Fibroblast of the conjunctiva (primary cell): ENCODE measurements at regions not wholly inside any gene's neighbourhood (a gene's known extent, or its start where the extent isn't known, plus 50 kb on each side); places are given as distances from the start of the nearest gene placed in this dataset.
"Not testable (repeated sequence)": the region's sequence is repeated elsewhere in the genome, so short reads cannot be mapped to it uniquely, and the experiment has no call there.

Source experiments
- DNase-seq: peaks from one replicate; pipeline ENCODE4 v3.0.0-alpha.2; 2010; ENCODE audit warnings: low read depth

- no peak for DNase-seq
Observed at GRCh38 chr6:169378620-169379381, 125.2 kb upstream of the THBS2 start.

DNA sequence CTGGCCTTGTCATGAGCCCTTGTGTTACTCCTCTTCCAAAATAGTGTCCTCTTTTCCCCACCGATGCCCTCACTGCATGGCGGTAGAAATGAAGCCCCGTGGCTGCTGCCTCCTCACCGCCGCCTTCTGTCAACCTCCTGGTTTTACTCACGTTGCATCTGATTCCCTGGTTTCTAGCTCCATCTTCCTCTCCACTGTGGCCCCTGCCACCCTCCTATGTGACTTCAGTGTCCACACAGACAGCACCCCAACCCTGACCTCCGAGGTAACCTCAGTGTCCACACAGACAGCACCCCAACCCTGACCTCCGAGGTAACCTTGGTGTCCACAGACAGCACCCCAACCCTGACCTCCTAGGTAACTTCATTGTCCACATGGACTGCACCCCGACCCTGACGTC lies 122.8 kb upstream of the THBS2 start:
- DNase-seq, result no peak

- no peak for DNase-seq
Observed at GRCh38 chr6:169372589-169372988, 118.9 kb upstream of the THBS2 start.

- DNase-seq, result no peak
Observed at GRCh38 chr6:169371344-169372127, 117.9 kb upstream of the THBS2 start.

GRCh38 chr6:169370666-169371343 lies 117.2 kb upstream of the THBS2 start:
- no peak for DNase-seq

DNA sequence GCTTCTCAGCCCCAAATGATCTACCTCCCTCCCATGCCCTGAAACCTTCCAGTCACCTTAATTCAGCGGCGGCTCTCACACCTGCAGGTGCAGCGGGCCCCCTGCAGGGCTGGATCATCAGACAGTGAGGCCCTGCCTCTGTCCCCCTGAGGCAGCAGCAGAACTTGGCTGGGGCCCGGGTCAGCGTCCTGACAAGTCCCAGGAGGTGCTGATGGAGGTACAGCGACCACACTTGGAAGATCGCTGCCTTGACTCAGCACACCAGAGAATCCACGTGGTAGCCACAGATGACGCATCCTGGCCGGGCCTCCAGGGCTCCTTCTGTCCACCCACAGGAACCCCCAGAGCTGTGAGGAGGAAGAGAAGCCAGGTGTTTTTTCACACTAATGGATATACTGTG lies 116.4 kb upstream of the THBS2 start:
- DNase-seq, result no peak

DNA sequence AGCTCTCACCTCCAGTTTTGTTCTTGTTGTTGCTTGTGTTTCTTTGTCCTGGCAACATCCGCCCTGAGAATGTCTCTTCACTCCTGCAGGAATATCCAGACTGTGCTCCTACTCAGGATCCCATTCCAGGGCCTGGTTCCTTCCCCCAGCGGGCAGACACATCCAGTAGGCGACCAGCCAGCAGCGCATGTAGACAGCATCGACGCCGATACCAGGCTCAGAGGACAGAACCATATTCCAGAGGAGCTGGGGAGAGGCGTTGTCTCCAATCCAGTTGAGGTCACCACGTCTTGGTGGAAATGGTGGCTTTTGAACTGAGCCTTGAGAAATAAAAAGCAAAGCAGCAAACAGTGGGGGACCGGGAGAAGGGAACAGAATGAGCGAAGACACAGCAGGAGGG lies 114.6 kb upstream of the THBS2 start:
- DNase-seq, result no peak

DNA sequence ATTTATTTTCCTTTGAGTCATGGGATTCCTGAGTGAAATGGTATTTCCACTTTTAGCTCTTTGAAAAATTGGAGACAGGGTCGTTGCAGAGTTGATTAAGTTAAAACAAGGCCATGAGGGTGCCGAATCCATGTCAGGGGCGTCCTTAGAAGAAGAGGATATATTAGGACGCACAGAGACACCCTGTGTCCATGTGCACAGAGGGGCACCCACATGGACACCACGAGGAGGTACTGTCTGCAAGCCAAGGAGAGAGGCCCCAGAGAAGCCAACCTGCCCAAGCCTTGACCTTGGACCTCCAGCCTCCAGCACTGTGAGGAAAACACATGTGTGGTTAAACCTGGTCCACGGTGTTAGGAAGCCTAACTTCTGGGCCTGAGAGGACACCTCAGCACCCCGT lies 113.9 kb upstream of the THBS2 start:
- DNase-seq, result no peak

DNA sequence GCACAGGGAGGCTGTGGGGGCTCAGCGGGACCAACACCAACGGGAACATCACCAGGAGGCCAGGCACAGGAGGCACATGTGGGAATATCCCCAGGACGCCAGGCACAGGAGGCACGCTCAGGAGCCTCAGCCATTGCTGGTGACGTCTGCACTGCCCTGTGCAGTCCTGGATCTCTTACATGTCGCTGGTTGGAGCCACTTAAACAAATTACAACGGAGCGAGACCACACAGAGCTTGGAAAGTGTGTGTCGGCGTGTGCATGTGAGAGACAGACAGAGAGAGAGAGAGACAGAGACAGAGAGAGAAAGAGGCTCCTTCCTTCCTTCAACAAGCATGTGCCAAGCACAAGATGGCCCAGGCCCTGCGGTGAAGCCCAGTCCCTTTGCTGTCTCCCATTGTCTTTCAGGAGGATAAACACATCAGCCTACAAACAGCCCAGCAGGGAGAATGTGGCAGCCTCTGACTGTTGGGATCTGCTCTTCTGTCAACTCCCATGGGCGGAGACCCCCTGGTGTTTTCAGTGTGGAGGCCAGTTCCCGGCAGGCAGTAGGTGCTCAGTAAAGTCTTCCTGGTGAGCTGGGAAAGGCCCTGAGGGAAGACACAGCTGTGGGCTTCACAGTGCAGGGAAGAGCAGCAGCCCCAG lies 112.7 kb upstream of the THBS2 start:
- DNase-seq, result no peak

GRCh38 chr6:169365567-169366257 lies 112.1 kb upstream of the THBS2 start:
- DNase-seq, result no peak

DNA sequence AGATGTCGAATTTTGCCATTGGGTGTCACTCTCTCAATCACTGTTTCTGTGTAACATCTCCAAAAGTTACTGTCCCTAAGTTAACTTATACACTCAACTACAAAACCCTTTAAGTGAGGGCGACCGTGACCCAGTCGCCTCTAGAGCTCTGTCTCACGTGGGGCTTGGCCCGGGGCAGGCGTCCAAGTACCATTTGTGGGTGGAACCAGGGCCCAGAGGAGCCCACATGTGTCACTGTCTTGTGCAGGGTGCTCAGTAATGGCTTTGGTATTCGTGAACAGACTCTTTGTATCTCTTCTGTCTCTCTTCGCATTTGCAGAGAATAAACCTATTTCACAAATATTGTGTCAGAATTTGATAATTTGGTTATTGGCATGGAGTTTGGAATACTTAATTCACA lies 109.9 kb upstream of the THBS2 start:
- no peak for DNase-seq

- no peak for DNase-seq
Observed at GRCh38 chr6:169362501-169363121, 109.0 kb upstream of the THBS2 start.

- DNase-seq, result not testable (repeated sequence)
Observed at GRCh38 chr6:169355001-169355400, 101.4 kb upstream of the THBS2 start.

- no peak for DNase-seq
Observed at GRCh38 chr6:169345146-169345545, 91.5 kb upstream of the THBS2 start.

- no peak for DNase-seq
Observed at GRCh38 chr6:169344750-169345065, 91.1 kb upstream of the THBS2 start.

DNA sequence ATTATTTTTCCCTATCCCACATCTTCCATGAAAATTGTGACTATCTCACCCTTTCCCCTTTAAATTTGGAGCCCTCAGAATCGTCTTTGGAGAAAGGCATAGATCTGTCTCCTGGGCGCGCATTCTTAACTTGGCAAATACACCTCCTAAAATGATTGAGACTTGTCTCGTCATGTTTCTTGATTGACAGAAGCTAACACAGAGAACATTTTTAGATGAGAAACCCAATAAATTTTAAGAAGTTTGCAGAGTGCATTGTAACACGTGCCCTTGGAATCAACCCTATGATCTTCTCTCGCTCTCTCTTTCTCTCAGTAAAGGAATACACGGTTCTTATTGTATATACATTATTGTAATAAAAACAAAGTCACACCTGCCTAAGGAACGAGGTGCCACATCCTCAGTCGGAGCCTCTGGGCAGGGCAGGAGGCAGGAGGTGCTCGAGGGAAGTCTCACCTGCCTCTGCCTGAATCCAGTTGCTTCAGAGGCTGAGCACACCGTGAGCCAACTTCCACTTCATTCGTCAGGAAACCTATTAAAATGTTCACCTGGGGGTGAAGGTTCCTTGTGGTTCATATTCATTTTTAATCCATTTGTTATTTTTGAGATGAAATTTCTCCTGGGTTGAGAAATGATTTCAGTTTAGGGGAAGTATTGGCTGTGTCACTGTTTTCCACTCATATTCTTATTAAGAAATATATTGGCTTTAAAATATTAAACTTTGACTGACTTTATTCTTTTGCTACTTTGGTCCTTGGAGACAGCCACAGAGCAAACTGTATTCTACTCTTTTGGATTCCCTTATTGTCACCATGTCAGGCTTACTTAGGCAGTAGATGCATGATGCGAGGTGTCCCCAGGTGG lies 90.5 kb upstream of the THBS2 start:
- DNase-seq, result no peak

GRCh38 chr6:169342710-169343109 lies 89.1 kb upstream of the THBS2 start:
- no peak for DNase-seq

DNA sequence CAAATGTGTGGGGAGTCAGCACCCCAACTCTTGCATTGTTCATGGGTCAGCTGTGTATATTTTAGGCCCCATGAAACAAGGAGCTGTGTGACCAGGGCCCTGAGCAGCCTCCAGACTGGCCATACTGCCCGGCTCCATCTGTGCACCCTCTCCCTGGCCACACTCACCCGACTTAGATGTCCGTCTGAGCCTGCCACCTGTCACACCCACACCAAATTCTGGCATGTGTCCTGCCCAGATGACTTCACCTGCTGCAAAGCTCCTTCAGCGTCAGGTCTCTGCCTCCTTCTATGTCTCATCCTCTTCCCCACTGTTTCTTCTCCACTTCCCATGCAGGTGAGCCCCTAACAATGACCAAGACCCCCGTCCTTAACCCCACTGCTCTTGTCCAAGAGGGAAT lies 88.1 kb upstream of the THBS2 start:
- no peak for DNase-seq

DNA sequence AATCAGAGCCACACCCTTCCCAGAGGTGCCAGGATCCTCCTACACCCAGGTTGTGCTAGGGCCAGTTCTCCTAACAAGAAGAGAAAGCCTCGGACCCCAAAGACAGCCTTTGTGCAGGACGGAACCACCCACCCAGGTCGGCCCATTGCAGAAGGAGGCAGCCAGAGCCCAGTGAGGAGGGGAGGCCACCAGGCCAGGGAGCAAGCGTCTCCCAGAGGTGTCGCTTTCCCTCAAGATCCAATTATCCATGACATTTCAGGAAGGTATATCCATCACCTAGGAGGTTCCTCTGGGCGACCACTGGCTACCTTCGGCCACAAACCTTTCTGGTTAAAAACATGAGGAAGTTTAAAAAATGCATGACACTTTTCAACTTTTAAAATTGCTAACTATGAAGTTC lies 87.4 kb upstream of the THBS2 start:
- no peak for DNase-seq

- DNase-seq, result no peak
Observed at GRCh38 chr6:169340395-169340794, 86.7 kb upstream of the THBS2 start.
